ENCODE measurements at regions not wholly inside any gene's neighbourhood (a gene's known extent, or its start where the extent isn't known, plus 50 kb on each side); places are given as distances from the start of the nearest gene placed in this dataset.

DNA sequence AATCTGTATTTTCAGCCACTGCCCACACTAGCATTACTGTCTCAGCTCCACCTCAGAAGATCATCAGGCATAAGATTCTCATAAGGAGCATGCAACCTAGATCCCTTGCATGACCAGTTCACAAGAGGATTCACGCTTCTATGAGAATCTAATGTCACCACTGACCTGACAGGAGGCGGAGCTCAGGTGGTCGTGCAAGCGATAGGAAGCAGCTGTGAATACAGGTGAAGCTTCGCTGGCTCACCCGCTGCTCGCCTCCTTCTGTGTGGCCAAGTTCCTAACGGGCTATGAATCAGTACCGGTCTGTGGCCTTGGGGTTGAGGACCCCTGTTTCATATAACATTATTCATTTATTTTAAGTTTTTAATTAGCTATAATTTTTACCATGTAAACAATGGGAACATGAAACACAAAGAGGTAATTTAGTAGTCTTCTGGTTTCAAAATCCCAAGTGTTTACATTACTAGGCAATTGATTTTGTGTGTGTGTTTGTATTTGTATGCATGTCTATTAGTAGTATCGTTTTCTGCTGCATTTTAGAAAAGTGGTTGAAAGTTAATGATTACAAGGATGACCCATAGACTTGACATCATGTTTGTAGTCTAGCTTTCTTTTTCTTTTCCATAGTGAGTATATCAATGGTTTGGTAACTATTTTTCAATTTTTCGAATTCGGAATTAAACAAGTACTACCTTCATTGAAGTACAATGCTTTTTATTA is 159.4 kb downstream of the TENT4A start:
- TF ChIP-seq TAF1 (IDR thresholded peaks at IDR 0.05; ENCODE audit: low read depth) (no peak), CEBPB (IDR thresholded peaks at IDR 0.05) (no peak), RAD21 (IDR thresholded peaks at IDR 0.05; ENCODE audit: low read depth) (no peak)
- TF ChIP-seq, protein P1, sequence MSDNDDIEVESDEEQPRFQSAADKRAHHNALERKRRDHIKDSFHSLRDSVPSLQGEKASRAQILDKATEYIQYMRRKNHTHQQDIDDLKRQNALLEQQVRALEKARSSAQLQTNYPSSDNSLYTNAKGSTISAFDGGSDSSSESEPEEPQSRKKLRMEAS (IDR thresholded peaks at IDR 0.05) = no peak

All from Ishikawa (cell line).